Astrocyte (in vitro differentiated cells and primary cell): ENCODE measurements at regions not wholly inside any gene's neighbourhood (a gene's known extent, or its start where the extent isn't known, plus 50 kb on each side); places are given as distances from the start of the nearest gene placed in this dataset.

ENCODE experiments used
- DNase-seq: peaks from one replicate; pipeline ENCODE4 v3.0.0-alpha.2; 2010; ENCODE audit warnings: low read depth
- FAIRE-seq: peaks from 2 replicates; lab custom pipeline; 2011; peaks lifted over from hg19 to GRCh38; lab: Jason Lieb, UNC
- H2AFZ ChIP-seq: 2 replicates; pipeline ENCODE4 v1.6.0; 2012; ENCODE audit warnings: low read depth, low read length, inconsistent platforms
- H3K27ac ChIP-seq: 2 replicates; pipeline ENCODE4 v1.5.1; 2011; ENCODE audit warnings: low read depth, low read length, inconsistent platforms
- H3K27me3 ChIP-seq: 2 replicates; pipeline ENCODE4 v1.6.0; 2011; ENCODE audit warnings: low read length, inconsistent platforms; ENCODE audit not compliant: insufficient read depth
- H3K36me3 ChIP-seq: 2 replicates; pipeline ENCODE4 v1.5.1; 2011; ENCODE audit warnings: low read length, inconsistent platforms; ENCODE audit not compliant: insufficient read depth
- H3K4me1 ChIP-seq: 2 replicates; pipeline ENCODE4 v1.5.1; 2011; ENCODE audit warnings: low read length, inconsistent platforms; ENCODE audit not compliant: insufficient read depth
- H3K4me2 ChIP-seq: 2 replicates; pipeline ENCODE4 v1.6.0; 2012; ENCODE audit warnings: low read length, inconsistent platforms
- H3K4me3 ChIP-seq: 2 replicates; pipeline ENCODE4 v1.5.1; 2011; ENCODE audit warnings: low read depth, mild to moderate bottlenecking, low read length, inconsistent platforms; ENCODE audit not compliant: insufficient read depth
- H3K79me2 ChIP-seq: 2 replicates; pipeline ENCODE4 v1.6.0; 2012; ENCODE audit warnings: mild to moderate bottlenecking, low read length, inconsistent platforms; ENCODE audit not compliant: insufficient read depth
- H3K9ac ChIP-seq: 2 replicates; pipeline ENCODE4 v1.6.0; 2012; ENCODE audit warnings: mild to moderate bottlenecking, low read length, inconsistent platforms
- H3K9me3 ChIP-seq: 2 replicates; pipeline ENCODE4 v1.5.1; 2012; ENCODE audit warnings: low read depth, mild to moderate bottlenecking, low read length, inconsistent platforms; ENCODE audit not compliant: insufficient read depth
- H4K20me1 ChIP-seq: 2 replicates; pipeline ENCODE4 v1.6.0; 2012; ENCODE audit warnings: low read length, inconsistent platforms; ENCODE audit not compliant: insufficient read depth
- H3K27ac Mint-ChIP-seq: one replicate; pipeline ENCODE4 v1.8.0; 2021; ENCODE audit warnings: mild to moderate bottlenecking, mixed read lengths; ENCODE audit not compliant: unreplicated experiment
- H3K27me3 Mint-ChIP-seq: one replicate; pipeline ENCODE4 v1.8.0; 2021; ENCODE audit warnings: low read depth, mixed read lengths; ENCODE audit not compliant: unreplicated experiment
- H3K36me3 Mint-ChIP-seq: one replicate; pipeline ENCODE4 v1.8.0; 2021; ENCODE audit warnings: low read depth, mixed read lengths; ENCODE audit not compliant: unreplicated experiment
- H3K4me1 Mint-ChIP-seq: one replicate; pipeline ENCODE4 v1.8.0; 2021; ENCODE audit warnings: low read depth, mixed read lengths; ENCODE audit not compliant: unreplicated experiment
- H3K4me3 Mint-ChIP-seq: one replicate; pipeline ENCODE4 v1.8.0; 2021; ENCODE audit warnings: mild to moderate bottlenecking, moderate library complexity, mixed read lengths; ENCODE audit not compliant: unreplicated experiment
- H3K9me3 Mint-ChIP-seq: one replicate; pipeline ENCODE4 v1.8.0; 2021; ENCODE audit warnings: mild to moderate bottlenecking, mixed read lengths; ENCODE audit not compliant: unreplicated experiment
- EZH2 ChIP-seq: IDR thresholded peaks from 2 replicates; pipeline ENCODE4 v1.6.1; 2012; ENCODE audit warnings: mild to moderate bottlenecking, low read length, inconsistent platforms; ENCODE audit not compliant: insufficient read depth
- TF ChIP-seq, protein P1 (sequence below): IDR thresholded peaks from 2 replicates; pipeline ENCODE4 v1.5.1; 2011; ENCODE audit warnings: low read depth, mild to moderate bottlenecking, inconsistent platforms, low read length, moderate library complexity; ENCODE audit not compliant: insufficient read depth

DNA sequence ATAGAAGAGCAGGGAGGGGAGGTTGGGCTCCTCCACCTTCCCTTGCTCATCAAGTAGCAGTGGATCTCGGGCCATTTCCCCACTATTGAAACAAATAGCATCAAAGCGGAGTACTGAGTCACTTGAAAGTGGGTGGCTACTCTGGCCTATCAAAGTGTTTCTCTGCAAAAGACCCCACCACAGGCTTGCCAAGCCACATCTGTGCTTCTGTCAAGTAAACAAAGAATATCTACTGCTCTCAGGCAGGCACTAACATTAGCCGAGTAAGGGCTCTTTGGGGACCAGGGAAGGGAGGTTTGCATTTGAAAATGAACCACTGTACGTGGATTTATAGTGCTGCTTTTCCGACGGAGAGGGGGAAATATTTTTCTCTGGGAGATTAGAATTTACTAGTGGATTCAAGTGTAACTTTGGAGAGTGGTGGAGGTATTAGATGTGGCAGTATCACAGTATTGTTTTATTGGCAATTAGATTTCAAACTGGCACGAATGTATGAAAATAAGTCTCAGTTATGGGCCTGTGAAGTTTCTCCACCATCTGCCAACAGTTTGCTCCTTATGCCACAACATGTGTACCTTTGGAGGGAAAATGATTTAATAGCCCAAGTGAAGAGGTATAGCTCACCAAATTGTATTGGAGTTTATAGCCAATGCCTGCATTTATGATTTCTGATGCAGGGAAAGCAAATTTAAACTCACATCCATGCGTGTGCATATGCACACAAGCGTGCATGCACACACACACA, 97.5 kb downstream of the RPS24 start:
- no peaks in the 10 kb centered on the region for H3K9me3 ChIP-seq
- peak; percentile 10 for DNase-seq
- no peak overlapping the region for H3K4me3 ChIP-seq
- H3K4me1 ChIP-seq = no peaks in the 10 kb centered on the region
- TF ChIP-seq, protein P1, sequence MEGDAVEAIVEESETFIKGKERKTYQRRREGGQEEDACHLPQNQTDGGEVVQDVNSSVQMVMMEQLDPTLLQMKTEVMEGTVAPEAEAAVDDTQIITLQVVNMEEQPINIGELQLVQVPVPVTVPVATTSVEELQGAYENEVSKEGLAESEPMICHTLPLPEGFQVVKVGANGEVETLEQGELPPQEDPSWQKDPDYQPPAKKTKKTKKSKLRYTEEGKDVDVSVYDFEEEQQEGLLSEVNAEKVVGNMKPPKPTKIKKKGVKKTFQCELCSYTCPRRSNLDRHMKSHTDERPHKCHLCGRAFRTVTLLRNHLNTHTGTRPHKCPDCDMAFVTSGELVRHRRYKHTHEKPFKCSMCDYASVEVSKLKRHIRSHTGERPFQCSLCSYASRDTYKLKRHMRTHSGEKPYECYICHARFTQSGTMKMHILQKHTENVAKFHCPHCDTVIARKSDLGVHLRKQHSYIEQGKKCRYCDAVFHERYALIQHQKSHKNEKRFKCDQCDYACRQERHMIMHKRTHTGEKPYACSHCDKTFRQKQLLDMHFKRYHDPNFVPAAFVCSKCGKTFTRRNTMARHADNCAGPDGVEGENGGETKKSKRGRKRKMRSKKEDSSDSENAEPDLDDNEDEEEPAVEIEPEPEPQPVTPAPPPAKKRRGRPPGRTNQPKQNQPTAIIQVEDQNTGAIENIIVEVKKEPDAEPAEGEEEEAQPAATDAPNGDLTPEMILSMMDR = no peak
- H3K4me3 Mint-ChIP-seq = no peak overlapping the region
- H2AFZ ChIP-seq = no peak overlapping the region
- peaks cover 2% of the 10 kb centered on the region for H3K9me3 Mint-ChIP-seq
- H3K27ac Mint-ChIP-seq = no peak overlapping the region
- peaks cover 20% of the 10 kb centered on the region for H3K27me3 Mint-ChIP-seq
- no peak overlapping the region for H3K4me2 ChIP-seq
- no peaks in the 10 kb centered on the region for H3K36me3 ChIP-seq
- H3K9ac ChIP-seq = no peak overlapping the region
- no peaks in the 10 kb centered on the region for H4K20me1 ChIP-seq
- peaks cover 12% of the 10 kb centered on the region for H3K27me3 ChIP-seq
- no peak overlapping the region for H3K27ac ChIP-seq
- H3K4me1 Mint-ChIP-seq = no peaks in the 10 kb centered on the region
- no peak for FAIRE-seq
- no peaks in the 10 kb centered on the region for H3K79me2 ChIP-seq
- H3K36me3 Mint-ChIP-seq = no peaks in the 10 kb centered on the region

GRCh38 chr10:78134773-78135306, 101.2 kb downstream of the RPS24 start:
- Mint-ChIP-seq H3K36me3 (no peaks in the 10 kb centered on the region), H3K4me3 (no peak overlapping the region), H3K4me1 (no peaks in the 10 kb centered on the region), H3K27ac (no peak overlapping the region), H3K9me3 (peaks cover 2% of the 10 kb centered on the region), H3K27me3 (peaks cover 38% of the 10 kb centered on the region)
- Histone ChIP-seq H3K9ac (no peak overlapping the region), H2AFZ (no peak overlapping the region), H3K4me1 (no peaks in the 10 kb centered on the region), H3K27me3 (peaks cover 30% of the 10 kb centered on the region), H3K27ac (no peak overlapping the region), H3K79me2 (no peaks in the 10 kb centered on the region), H3K4me2 (no peak overlapping the region), H3K4me3 (no peak overlapping the region), H3K36me3 (no peaks in the 10 kb centered on the region), H3K9me3 (no peaks in the 10 kb centered on the region), H4K20me1 (no peaks in the 10 kb centered on the region)
- FAIRE-seq (no peak), DNase-seq (no peak)
- TF ChIP-seq, protein P1 = no peak
- no peak for TF ChIP-seq EZH2

DNA sequence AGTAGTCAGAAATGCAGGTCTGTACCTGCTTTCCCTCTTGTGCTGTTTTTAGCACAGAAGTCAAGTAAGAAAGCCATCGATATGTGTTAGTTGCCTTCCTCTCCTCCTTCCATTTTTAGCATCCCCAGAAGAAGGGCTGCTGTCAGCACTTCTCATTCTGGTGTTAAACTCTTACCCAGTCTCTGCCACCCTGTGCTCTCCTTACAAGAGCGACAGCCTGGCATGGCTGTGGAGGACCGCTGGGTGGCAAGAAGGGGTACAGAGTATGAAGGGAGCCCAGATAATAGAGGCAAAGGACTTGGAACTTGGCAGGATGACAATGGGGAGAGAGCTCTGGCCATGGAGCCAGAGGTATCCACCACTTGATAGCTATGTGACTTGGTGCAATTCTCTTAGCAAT, 103.5 kb downstream of the RPS24 start:
- no peak overlapping the region for H3K4me2 ChIP-seq
- Mint-ChIP-seq H3K4me3 (no peak overlapping the region), H3K9me3 (peaks cover 2% of the 10 kb centered on the region), H3K27me3 (peaks cover 40% of the 10 kb centered on the region), H3K27ac (no peak overlapping the region), H3K36me3 (no peaks in the 10 kb centered on the region), H3K4me1 (no peaks in the 10 kb centered on the region)
- H3K9me3 ChIP-seq = no peaks in the 10 kb centered on the region
- no peaks in the 10 kb centered on the region for H3K79me2 ChIP-seq
- no peak overlapping the region for H3K9ac ChIP-seq
- no peak overlapping the region for H2AFZ ChIP-seq
- FAIRE-seq (peak; percentile 5), DNase-seq (no peak)
- no peaks in the 10 kb centered on the region for H4K20me1 ChIP-seq
- no peak for TF ChIP-seq EZH2
- TF ChIP-seq, protein P1 = no peak
- H3K27me3 ChIP-seq = peaks cover 40% of the 10 kb centered on the region
- H3K36me3 ChIP-seq = no peaks in the 10 kb centered on the region
- H3K27ac ChIP-seq = no peak overlapping the region
- H3K4me3 ChIP-seq = no peak overlapping the region
- no peaks in the 10 kb centered on the region for H3K4me1 ChIP-seq
